ENCODE measurements at regions not wholly inside any gene's neighbourhood (a gene's known extent, or its start where the extent isn't known, plus 50 kb on each side); places are given as distances from the start of the nearest gene placed in this dataset.
A peak's percentile ranks its signal among the peaks of the same experiment; 100 is the strongest.
"Not testable (repeated sequence)": the region's sequence is repeated elsewhere in the genome, so short reads cannot be mapped to it uniquely, and the experiment has no call there.

GRCh38 chr1:90864681-90865080 is 147.6 kb upstream of the BARHL2 start:
- DNase-seq (ENCODE audit: low spot score), result no peak

DNA sequence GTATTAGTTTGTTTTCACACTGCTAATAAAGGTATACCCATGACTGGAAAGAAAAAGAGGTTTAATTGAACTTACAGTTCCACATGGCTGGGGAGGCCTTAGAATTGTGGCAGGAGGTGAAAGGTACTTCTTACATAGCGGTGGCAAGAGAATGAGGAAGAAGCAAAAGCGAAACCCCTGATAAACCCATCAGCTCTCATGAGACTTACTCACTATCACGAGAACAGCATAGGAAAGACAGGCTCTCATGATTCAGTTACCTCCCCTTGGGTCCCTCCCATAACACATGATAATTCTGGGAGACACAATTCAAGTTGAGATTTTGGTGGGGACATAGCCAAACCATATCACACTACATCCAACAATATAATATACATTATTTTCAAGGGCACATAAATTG is 145.7 kb upstream of the BARHL2 start:
- DNase-seq (ENCODE audit: low spot score), result no peak

DNA sequence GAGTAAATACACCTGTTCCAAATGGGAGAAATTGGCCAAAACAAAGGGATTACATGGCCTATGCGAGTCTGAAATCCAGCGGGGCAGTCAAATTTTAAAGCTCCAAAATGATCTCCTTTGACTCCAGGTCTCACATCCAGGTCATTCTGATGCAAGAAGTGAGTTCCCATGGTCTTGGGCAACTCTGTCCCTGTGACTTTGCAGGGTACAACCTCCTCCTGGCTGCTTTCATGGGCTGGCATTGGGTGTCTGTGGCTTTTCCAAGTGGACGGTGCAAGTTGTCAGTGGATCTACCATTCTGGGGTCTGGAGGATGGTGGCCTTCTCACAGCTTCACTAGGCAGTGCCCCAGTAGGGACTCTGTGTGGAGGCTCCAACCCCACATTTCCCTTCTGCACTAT is 144.3 kb upstream of the BARHL2 start:
- DNase-seq (ENCODE audit: low spot score), result not testable (repeated sequence)

DNA sequence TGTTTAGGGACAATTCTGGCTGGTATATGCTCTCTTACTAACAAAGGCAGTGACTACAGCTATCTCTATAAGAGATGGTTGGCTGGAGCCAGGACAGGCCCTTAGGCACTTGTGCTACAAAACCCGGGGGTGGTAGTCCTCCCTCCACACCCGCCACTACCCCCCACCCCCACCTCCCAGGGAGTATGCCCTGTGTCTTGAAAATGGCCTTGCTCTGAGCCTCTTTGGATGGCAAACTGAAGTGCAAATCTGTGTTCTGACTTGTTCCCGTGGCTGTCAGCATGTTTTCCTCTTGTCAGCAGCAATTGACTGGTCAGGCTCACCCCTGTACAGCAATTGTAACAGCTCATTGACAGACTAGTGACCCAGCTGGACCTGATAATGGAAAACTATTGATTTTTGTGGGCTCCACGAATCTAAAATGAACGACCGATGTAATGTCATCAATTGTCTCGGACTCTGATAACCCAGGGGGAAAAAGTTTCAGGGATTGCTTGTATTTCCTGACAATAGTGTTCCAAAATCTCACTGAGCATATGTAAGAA is 139.4 kb upstream of the BARHL2 start:
- DNase-seq (ENCODE audit: low spot score), result no peak

DNA sequence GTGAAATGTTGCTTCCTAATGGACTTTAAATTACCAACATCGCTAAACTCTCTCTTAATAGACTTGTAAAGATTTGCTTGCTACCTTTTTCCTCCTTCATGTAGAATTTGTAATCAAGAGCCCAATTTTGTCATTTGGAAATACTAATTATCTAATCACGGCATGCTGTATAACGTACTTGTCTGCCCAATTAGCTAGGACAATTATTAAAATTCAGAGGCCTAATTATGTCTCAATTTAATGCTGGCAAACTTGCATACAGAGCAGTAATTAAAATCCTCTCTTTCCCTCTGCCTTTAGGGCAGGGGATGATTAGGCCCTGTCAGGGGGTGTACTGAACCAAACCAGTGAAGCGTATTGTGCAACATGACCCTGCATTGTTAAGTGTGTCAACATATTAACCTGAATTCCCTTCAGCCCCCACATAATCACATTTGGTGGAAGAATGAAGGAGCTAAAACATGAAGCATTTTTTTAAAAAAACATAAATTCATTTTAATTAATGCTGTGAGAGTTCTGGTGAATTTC is 137.4 kb upstream of the BARHL2 start:
- no peak for DNase-seq (ENCODE audit: low spot score)

DNA sequence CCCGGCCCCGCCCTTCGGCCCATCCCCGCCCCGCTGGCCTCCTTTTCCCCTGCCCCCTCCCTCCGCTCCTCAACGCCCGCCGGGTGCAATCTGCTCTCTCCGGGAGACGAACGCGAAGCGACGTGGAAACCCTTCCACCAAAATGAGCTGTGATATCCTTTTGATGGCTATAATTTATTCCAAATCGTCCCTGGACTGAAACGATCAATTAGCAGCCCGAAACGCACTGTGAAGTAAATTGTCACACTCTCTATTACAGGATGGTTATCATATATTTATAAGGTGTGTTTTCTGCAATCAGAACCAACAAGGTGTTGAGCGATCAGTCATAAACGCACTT is 134.6 kb upstream of the BARHL2 start:
- DNase-seq (ENCODE audit: low spot score), result no peak

GRCh38 chr1:90850898-90851710 is 134.0 kb upstream of the BARHL2 start:
- DNase-seq (ENCODE audit: low spot score), result peak; percentile 71

GRCh38 chr1:90850181-90850897 is 133.2 kb upstream of the BARHL2 start:
- DNase-seq (ENCODE audit: low spot score), result no peak

- DNase-seq (ENCODE audit: low spot score), result no peak
Measured at GRCh38 chr1:90841473-90841872, 124.4 kb upstream of the BARHL2 start.

DNA sequence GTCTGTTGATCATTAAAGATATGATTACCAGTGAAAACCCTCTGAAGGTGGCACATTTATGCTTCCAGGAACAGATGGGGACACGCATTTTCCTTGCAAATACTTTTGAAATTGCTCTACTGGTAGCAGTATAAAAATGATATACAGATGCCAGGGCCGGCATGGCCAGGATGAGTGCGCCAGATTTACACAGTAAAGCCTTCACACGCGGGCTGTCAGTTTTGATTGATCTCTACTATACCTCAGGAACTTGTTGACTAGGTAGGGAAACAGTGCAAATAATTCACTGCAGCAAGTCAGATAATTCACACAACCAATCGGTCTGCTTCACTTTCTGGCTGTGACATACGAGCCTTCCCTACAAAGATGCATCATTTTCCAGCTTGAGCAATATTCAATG is 123.2 kb upstream of the BARHL2 start:
- DNase-seq (ENCODE audit: low spot score), result no peak

- DNase-seq (ENCODE audit: low spot score), result no peak
Measured at GRCh38 chr1:90839323-90839722, 122.2 kb upstream of the BARHL2 start.

- no peak for DNase-seq (ENCODE audit: low spot score)
Measured at GRCh38 chr1:90838720-90839119, 121.6 kb upstream of the BARHL2 start.

GRCh38 chr1:90837420-90837819 is 120.3 kb upstream of the BARHL2 start:
- no peak for DNase-seq (ENCODE audit: low spot score)

GRCh38 chr1:90836345-90836679 is 119.2 kb upstream of the BARHL2 start:
- no peak for DNase-seq (ENCODE audit: low spot score)

DNA sequence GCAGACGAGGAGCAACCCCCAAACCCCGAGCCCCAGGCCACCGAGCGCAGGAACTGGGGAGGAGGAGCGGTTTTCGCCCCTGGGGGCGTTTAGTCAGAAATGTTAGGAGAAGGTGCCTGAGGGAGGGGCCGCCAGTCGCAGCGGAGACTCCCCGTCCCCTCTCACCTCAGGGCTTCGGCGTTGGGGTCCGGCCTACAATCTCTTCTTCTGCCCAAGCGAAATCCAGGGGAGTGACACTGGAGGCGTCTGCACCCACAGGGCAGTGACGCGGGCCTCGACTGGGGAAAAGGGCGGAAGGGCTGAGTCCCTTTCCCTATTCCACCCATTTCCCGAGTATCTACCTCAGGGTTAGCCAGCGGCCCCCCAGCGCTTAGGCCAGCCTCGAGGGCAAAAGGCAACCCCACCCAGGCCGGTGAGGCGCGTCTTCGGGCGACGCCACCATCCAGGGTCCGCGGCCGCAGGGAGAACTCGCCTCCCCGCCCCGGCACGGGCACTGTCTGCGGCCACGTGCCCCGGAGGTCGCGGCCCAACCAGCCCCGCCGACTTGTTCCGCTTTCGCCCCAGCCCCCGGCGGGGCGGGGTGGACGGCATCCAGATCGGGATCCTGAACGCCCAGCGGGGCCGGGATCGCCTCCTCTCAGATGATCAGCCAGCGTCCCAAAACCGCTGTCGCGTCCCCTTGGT is 118.7 kb upstream of the BARHL2 start:
- DNase-seq (ENCODE audit: low spot score), result no peak

- DNase-seq (ENCODE audit: low spot score), result no peak
Measured at GRCh38 chr1:90834886-90835660, 118.0 kb upstream of the BARHL2 start.

GRCh38 chr1:90834354-90834885 is 117.3 kb upstream of the BARHL2 start:
- DNase-seq (ENCODE audit: low spot score), result no peak

DNA sequence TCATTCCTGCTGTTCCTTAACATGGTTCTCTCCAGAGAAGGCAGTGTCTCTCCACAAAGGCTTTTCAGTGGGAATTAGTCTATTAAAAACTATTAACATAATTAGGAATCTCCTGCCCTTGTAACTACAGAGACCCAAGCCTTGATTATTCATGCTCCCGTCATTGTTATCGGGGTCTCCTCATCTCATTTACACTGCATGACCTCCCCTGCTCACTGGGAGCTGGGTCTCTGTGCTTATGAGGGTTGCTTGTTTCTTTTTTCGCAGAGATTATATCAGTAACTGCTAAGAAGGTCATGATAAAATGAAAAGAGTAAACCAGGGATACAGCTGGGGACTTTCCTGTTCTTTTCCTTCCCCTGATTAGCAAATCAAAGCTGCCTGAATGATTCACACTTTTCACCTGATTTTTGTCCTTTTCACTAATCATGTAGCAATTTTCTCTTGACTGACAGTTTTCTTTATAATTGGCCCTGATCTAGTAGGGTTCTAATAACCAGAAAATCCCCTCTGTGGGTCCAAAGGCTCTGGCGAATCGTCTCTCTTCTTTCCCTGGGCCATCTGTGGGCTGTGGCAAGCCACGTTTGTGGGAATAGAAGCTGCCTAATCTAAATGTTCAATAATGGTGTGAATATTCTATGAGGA is 116.5 kb upstream of the BARHL2 start:
- DNase-seq (ENCODE audit: low spot score), result no peak

DNA sequence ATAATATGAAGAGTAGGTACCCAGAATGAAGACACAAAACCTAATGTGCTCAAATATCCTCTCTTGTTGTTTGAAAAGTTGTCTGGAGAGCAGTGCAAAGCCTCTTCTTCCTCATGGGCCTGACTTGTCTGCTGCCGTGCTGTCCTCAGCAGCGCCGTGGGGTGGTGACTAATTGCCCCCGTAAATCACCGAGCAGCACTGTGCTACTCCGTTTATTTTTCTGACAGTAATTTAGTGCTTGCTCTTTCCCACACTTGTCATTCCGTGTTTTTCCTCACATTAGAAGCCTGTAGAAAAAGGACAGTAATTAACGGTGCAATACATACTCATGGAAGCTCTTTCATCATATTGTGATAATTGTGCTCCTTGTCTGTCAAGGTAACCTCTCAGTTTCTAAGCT is 114.8 kb upstream of the BARHL2 start:
- no peak for DNase-seq (ENCODE audit: low spot score)

- DNase-seq (ENCODE audit: low spot score), result no peak
Measured at GRCh38 chr1:90826834-90827233, 109.7 kb upstream of the BARHL2 start.

DNA sequence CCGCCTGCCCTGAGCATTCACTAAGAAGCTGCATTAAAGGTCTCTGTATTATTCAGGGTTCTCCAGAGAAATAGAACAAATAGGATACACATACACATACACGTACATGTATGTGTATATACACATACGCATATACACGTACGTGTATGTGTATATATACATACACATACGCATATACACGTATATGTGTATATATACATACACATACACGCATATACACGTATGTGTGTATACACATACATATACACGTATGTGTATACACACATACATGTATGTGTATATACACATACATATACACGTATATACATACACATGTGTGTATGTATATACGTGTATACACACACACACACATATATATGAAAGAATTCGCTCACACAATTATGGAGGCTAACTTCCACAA is 108.9 kb upstream of the BARHL2 start:
- DNase-seq (ENCODE audit: low spot score), result no peak

Data from CD4-positive, alpha-beta T cell treated with Interleukin-6 at 100 ng/mL for 8 hours (primary cell).